Endothelial cell (in vitro differentiated cells): ENCODE measurements at regions not wholly inside any gene's neighbourhood (a gene's known extent, or its start where the extent isn't known, plus 50 kb on each side); places are given as distances from the start of the nearest gene placed in this dataset.

Source experiments
- DNase-seq: peaks from one replicate; pipeline ENCODE4 v3.0.0; 2021; ENCODE audit warnings: low spot score
- H3K27ac Mint-ChIP-seq: one replicate; pipeline ENCODE4 v1.8.0; 2021; ENCODE audit warnings: mixed read lengths, inconsistent platforms; ENCODE audit not compliant: unreplicated experiment
- H3K27me3 Mint-ChIP-seq: one replicate; pipeline ENCODE4 v1.8.0; 2021; ENCODE audit warnings: mild to moderate bottlenecking, moderate library complexity, mixed read lengths, inconsistent platforms; ENCODE audit not compliant: unreplicated experiment
- H3K36me3 Mint-ChIP-seq: one replicate; pipeline ENCODE4 v1.8.0; 2021; ENCODE audit warnings: mild to moderate bottlenecking, low read depth, mixed read lengths, inconsistent platforms; ENCODE audit not compliant: unreplicated experiment
- H3K4me1 Mint-ChIP-seq: one replicate; pipeline ENCODE4 v1.8.0; 2021; ENCODE audit warnings: mild to moderate bottlenecking, mixed read lengths, inconsistent platforms; ENCODE audit not compliant: unreplicated experiment
- H3K4me3 Mint-ChIP-seq: one replicate; pipeline ENCODE4 v1.8.0; 2021; ENCODE audit warnings: mild to moderate bottlenecking, mixed read lengths, inconsistent platforms; ENCODE audit not compliant: unreplicated experiment
- H3K9me3 Mint-ChIP-seq: one replicate; pipeline ENCODE4 v1.8.0; 2021; ENCODE audit warnings: mixed read lengths, inconsistent platforms; ENCODE audit not compliant: unreplicated experiment
- CTCF ChIP-seq: fragments of 200-600 bp; sonication (generic); IDR thresholded peaks from one replicate; pipeline ENCODE4 v1.5.0; 2021; ENCODE audit warnings: antibody characterized with exemption; ENCODE audit not compliant: unreplicated experiment

- H3K27me3 Mint-ChIP-seq, result peaks cover 2% of the 10 kb centered on the region
- DNase-seq, result no peak
- TF ChIP-seq CTCF, result no peak
- no peak overlapping the region for H3K4me3 Mint-ChIP-seq
- no peaks in the 10 kb centered on the region for H3K36me3 Mint-ChIP-seq
- H3K9me3 Mint-ChIP-seq, result no peaks in the 10 kb centered on the region
- no peak overlapping the region for H3K27ac Mint-ChIP-seq
- H3K4me1 Mint-ChIP-seq, result peaks cover 11% of the 10 kb centered on the region
These were observed 98.5 kb downstream of the SPATA19 start for GRCh38 chr11:133746663-133747306.

- TF ChIP-seq CTCF, result no peak
- no peak for DNase-seq
- no peaks in the 10 kb centered on the region for H3K36me3 Mint-ChIP-seq
- H3K4me3 Mint-ChIP-seq, result no peak overlapping the region
- H3K27ac Mint-ChIP-seq, result no peak overlapping the region
- no peaks in the 10 kb centered on the region for H3K9me3 Mint-ChIP-seq
- peaks cover 11% of the 10 kb centered on the region for H3K4me1 Mint-ChIP-seq
- peaks cover 2% of the 10 kb centered on the region for H3K27me3 Mint-ChIP-seq
These were observed 99.5 kb downstream of the SPATA19 start for GRCh38 chr11:133745791-133746190.

- H3K27me3 Mint-ChIP-seq, result peaks cover 4% of the 10 kb centered on the region
- no peak overlapping the region for H3K27ac Mint-ChIP-seq
- DNase-seq, result no peak
These were observed 103.0 kb downstream of the SPATA19 start for GRCh38 chr11:133742353-133742752.

GRCh38 chr11:133740963-133741362 is 104.3 kb downstream of the SPATA19 start:
- no peaks in the 10 kb centered on the region for H3K36me3 Mint-ChIP-seq
- H3K4me3 Mint-ChIP-seq, result no peak overlapping the region
- H3K27me3 Mint-ChIP-seq, result peaks cover 4% of the 10 kb centered on the region
- H3K4me1 Mint-ChIP-seq, result no peaks in the 10 kb centered on the region
- H3K27ac Mint-ChIP-seq, result no peak overlapping the region
- no peaks in the 10 kb centered on the region for H3K9me3 Mint-ChIP-seq
- no peak for TF ChIP-seq CTCF
- DNase-seq, result no peak

More at GRCh38 chr11:133742353-133742752, 103.0 kb downstream of the SPATA19 start:
- TF ChIP-seq CTCF, result no peak
- H3K4me1 Mint-ChIP-seq, result peaks cover 7% of the 10 kb centered on the region
- H3K4me3 Mint-ChIP-seq, result no peak overlapping the region
- no peaks in the 10 kb centered on the region for H3K9me3 Mint-ChIP-seq
- no peaks in the 10 kb centered on the region for H3K36me3 Mint-ChIP-seq

- Mint-ChIP-seq H3K4me1 (no peaks in the 10 kb centered on the region), H3K9me3 (no peaks in the 10 kb centered on the region), H3K4me3 (no peak overlapping the region), H3K27me3 (peaks cover 1% of the 10 kb centered on the region), H3K27ac (no peak overlapping the region), H3K36me3 (no peaks in the 10 kb centered on the region)
- TF ChIP-seq CTCF, result no peak
- no peak for DNase-seq
These were observed 105.8 kb downstream of the SPATA19 start for GRCh38 chr11:133739481-133739880.
